ENCODE measurements at regions not wholly inside any gene's neighbourhood (a gene's known extent, or its start where the extent isn't known, plus 50 kb on each side); places are given as distances from the start of the nearest gene placed in this dataset.

DNA sequence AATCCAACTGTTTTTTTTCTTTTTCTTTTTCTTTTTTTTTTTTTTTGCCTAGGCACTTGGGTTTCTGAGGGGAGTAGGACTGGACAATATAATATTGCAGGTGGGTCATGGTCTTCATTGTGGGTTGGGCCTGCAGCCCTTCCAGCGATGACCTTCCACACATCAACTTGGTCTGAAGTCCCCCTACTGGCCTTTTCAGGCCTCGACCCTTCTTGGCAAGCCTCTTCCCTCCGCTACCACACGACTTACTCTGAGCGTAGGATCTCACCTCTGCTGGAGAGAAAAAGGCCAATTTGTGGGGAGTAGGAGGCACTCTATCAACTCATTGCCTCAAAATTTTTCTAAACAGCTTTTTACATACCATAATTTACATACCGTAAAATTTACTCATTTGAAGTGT is 51.1 kb upstream of the GRIK3 start:
- DNase-seq = no peak

DNA sequence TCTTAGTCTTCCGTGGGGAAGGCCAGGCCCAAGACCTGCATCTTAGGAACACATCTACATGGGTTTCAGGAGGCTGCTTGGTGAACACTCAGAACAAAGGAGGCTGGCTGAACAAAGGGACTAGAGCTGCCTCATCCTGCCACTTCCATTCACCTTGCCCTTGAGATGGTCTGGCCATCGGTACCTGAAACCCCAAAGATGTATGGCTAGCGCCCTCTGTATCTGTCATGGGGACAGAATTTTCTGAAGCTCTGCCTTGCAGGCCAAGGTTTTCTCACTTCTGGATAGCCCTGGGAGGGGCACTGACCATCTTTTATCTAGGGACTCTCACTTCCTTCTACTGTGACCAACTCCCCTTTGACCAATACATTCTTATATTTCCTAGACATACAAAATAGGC is 55.4 kb upstream of the GRIK3 start:
- DNase-seq = no peak

GRCh38 chr1:37090671-37091070 is 56.4 kb upstream of the GRIK3 start:
- DNase-seq = no peak

- no peak for DNase-seq
Observed at GRCh38 chr1:37092937-37093336, 58.6 kb upstream of the GRIK3 start.

- no peak for DNase-seq
Observed at GRCh38 chr1:37094302-37094701, 60.0 kb upstream of the GRIK3 start.

DNA sequence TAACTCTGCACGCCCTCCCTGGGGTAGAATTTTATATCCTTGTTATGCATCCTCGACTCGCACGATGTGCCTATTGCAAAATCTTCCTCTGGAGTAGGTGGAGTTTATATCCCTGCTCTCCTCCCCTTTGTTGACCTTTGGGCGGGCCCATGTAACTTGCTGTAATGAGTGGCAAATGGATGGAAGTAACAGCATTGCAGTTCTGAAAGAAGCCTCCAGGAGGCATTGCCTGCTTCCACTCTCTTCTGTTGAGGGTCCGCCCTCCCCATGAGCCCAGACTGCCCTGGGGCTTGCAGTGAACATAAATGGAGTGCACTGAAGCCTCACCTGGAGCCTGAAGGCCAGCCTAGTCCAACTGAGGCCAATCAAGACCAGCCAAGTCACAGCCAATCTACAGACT is 62.2 kb upstream of the GRIK3 start:
- DNase-seq = no peak

DNA sequence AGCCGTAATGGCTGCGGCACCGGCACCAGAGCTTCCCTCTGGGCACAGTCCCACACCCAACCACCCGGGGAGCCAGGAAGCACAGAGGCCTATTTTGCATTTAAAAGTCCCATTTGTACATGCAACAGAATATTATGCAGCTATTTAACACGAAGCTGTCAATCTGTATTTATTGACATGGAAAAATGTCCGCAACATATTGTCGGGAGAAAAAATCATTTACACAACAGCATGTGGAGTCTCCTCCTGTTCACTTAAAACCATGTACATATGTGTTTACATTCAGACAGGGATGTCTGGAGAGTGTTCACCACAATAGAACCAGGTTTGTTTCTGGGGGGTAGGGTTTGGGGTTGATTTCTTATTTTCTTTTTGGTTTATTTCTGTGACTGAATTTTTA is 63.4 kb upstream of the GRIK3 start:
- no peak for DNase-seq

DNA sequence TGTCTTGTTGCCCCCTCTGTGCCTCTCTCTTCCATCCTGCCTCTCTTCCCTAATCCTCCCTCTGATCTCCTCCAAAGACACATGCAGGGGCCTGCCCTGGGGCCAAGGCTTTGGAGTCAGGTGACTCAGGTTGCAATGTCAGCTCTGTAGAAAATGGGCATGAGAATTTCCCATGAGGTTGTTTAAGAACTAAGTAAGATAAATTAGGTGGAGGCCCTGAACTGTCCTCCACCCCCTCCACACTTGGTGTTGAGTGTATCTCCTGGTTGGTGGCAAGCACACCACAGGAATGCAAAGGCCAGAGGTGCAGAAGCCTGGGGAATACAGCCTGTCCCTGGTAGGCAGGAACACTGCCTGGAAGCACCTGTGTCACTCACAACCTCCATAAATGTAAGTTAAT is 63.9 kb upstream of the GRIK3 start:
- no peak for DNase-seq

DNA sequence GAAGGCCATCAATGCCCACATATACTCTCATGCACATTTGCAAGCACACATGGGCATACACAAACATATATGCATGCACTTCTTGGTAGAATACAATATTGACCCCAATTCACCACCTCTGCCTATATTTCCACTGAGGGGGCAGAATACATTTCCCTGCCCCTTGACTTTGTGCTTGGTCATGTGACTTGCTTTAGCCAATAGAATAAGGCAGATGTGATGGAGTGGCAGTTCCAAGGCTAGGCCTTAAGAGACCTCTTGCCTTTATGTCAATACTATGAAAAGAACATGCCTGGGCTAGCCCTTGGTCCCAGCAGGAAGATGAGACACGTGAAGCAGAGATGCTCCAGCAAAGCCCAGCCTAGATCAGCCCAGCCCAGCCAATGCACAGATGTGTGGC is 66.0 kb upstream of the GRIK3 start:
- DNase-seq = no peak

GRCh38 chr1:37102656-37103382 is 68.5 kb upstream of the GRIK3 start:
- no peak for DNase-seq

- no peak for DNase-seq
Observed at GRCh38 chr1:37105911-37106310, 71.6 kb upstream of the GRIK3 start.

DNA sequence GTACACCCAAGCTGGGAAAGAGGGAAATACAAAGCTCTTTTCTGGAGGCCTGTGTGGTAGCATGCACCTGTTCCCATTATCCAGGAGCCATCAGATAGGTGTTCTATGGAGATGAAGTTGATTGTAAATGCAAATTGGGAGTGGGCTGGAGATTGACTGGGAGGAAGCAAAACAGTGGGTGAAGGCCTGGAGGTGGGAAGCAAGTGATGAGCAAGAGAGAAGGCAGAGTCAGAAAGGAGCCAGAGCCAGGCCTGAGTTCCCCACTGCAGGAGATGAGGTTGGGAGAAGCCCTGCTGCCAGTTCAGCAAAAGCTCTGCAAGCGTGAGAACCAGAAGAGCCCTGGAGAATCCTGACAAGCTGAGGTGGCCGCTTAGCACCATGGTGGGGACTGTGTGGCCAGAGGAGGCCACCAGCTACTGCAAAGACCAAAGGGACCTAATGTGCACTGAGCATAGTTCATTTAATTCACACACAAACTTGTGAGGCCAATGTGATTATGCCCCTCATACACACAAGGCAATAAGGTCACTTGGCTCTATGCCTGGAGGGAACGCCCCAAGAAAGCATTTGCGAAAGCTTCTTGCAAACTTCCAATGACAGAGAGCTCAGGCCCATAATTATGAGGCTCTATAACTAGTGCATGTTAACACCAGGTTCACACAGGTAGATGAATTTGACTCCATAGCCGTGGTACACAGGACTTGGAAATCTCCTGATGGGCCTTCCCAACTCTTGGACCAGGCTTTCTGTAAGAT is 73.0 kb upstream of the GRIK3 start:
- no peak for DNase-seq

GRCh38 chr1:37108596-37109188 is 74.4 kb upstream of the GRIK3 start:
- no peak for DNase-seq

DNA sequence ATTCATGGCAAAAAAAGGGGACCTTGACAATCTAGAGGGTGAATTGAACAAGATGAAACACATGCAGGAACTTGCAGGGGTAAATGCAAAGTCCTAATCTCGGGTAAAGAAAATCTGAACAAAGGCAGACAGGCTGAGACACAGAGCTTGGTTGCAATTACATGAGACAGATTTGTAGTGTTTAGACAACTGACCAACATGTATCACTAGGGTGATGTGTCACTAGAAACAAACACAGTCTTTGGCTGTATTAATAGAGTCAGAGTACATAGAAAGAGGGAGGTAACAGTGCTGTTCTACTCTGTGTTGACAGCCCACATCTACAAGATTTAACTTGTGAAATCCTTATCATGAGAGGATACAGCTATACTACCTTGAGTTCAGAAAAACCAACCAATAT is 78.1 kb upstream of the GRIK3 start:
- no peak for DNase-seq

GRCh38 chr1:37113285-37113997 is 79.1 kb upstream of the GRIK3 start:
- no peak for DNase-seq

GRCh38 chr1:37118790-37119189 is 84.5 kb upstream of the GRIK3 start:
- DNase-seq = no peak

GRCh38 chr1:37120279-37120678 is 86.0 kb upstream of the GRIK3 start:
- DNase-seq = no peak

- no peak for DNase-seq
Observed at GRCh38 chr1:37123276-37124115, 89.2 kb upstream of the GRIK3 start.

DNA sequence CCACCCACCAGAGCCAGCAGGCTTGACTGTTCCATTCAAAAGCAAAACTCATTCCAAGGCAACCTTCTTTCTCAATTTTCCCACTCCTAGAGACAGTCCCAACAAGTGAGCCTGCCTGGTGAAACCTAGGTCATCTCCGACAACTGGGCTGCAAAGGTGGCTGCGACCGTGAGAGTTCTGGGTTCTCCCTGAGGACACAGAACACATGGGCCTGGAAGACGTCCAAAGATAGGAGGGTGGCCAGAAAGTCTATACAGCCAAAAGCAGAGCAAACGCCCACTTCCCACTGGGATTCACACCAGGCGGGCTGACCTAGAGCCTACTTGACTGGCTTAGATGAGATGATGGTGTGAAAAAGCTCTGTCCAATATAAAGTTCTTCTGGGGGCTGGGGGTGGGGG is 90.2 kb upstream of the GRIK3 start:
- no peak for DNase-seq

DNA sequence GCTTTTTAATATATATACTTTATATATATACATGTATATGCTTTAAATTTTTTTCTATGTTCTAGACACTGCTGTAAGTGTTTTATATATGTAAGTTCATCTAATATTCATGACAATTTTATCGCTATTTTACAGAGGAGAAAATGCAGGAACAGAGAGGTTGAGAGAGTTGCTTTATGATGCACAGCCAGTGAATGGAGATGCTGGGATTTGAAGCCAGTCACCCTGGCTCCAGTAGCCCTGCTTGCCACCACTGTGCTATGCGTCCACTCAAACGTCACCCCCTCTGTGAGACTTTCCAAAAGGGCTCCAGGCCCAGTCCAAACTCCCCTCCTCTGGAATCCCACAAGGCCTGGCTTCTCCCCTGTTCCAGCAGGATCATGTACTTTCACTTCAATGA is 91.0 kb upstream of the GRIK3 start:
- DNase-seq = no peak

GRCh38 chr1:37127254-37127748 is 93.0 kb upstream of the GRIK3 start:
- no peak for DNase-seq

DNA sequence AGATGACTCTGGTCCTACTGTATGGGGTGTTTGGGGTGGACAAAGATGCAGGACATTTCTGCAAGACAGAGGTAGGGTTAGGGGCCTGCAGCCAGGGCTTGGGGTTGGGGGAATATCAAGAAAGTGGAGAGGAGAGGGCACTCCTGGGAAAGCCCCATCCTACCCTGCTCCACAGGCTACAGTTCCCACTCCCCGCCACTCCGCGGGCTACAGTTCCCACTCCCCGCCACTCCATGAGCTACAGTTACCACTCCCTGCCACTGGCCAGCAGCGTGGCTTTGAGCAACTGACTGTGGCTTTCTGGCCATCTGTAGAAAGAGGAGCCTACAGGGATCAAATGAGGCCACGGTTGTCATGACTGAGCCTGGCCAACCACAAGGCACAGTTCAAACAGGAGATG is 93.8 kb upstream of the GRIK3 start:
- DNase-seq = no peak
